GM13977 (cell line): ENCODE measurements at regions not wholly inside any gene's neighbourhood (a gene's known extent, or its start where the extent isn't known, plus 50 kb on each side); places are given as distances from the start of the nearest gene placed in this dataset.

Experiments used
- DNase-seq: peaks from one replicate; pipeline ENCODE4 v3.0.0; 2012; ENCODE audit warnings: low spot score
- CTCF ChIP-seq: IDR thresholded peaks from 2 replicates; pipeline ENCODE4 v1.5.1; 2012; ENCODE audit warnings: mild to moderate bottlenecking, control low read depth; ENCODE audit not compliant: insufficient read depth; ENCODE audit errors: extremely low read depth, missing control alignments
- in situ Hi-C: fragments of 300-500 bp; cut with MboI; formaldehyde crosslinking; loops from one replicate; pipeline ENCODE4 v1.12.0; 2022; ENCODE audit warnings: low sequenced_read_pairs, low pct_unique_long_range_greater_than_20kb, mixed read lengths, inconsistent platforms; ENCODE audit not compliant: unreplicated experiment

- in situ Hi-C loops = loop anchor here (25.0 kb wide), 1 partner anchor 99 kb away; the partner anchor contains the start of gene LMO4
- DNase-seq = no peak
- TF ChIP-seq CTCF = no peak
Observed at GRCh38 chr1:87436534-87436933, 107.9 kb downstream of the LMO4 start.

GRCh38 chr1:87437663-87438295, 109.1 kb downstream of the LMO4 start:
- no peak for DNase-seq
- in situ Hi-C loops = loop anchor here (25.0 kb wide), 1 partner anchor 100 kb away; the partner anchor contains the start of gene LMO4

GRCh38 chr1:87439821-87440220, 111.1 kb downstream of the LMO4 start:
- in situ Hi-C loops = loop anchor here (25.0 kb wide), 1 partner anchor 103 kb away; the partner anchor contains the start of gene LMO4
- no peak for TF ChIP-seq CTCF
- DNase-seq = no peak

More at GRCh38 chr1:87437663-87438295, 109.1 kb downstream of the LMO4 start:
- TF ChIP-seq CTCF = no peak

- TF ChIP-seq CTCF = no peak
- in situ Hi-C loops = loop anchor here (25.0 kb wide), 1 partner anchor 112 kb away; the partner anchor contains the start of gene LMO4
- DNase-seq = peak; percentile 40
Observed at GRCh38 chr1:87449348-87449963, 120.8 kb downstream of the LMO4 start.

- DNase-seq = no peak
- TF ChIP-seq CTCF = no peak
- in situ Hi-C loops = no loop called here
Observed at GRCh38 chr1:87450136-87450535, 121.5 kb downstream of the LMO4 start.

- in situ Hi-C loops = no loop called here
- DNase-seq = no peak
- peak; percentile 46 for TF ChIP-seq CTCF
Observed at GRCh38 chr1:87450615-87451209, 122.0 kb downstream of the LMO4 start.
